Osteoblast (primary cell): ENCODE measurements at regions not wholly inside any gene's neighbourhood (a gene's known extent, or its start where the extent isn't known, plus 50 kb on each side); places are given as distances from the start of the nearest gene placed in this dataset.
"Not testable (repeated sequence)": the region's sequence is repeated elsewhere in the genome, so short reads cannot be mapped to it uniquely, and the experiment has no call there.

ENCODE experiments used
- DNase-seq: peaks from one replicate; pipeline ENCODE4 v3.0.0; 2011; ENCODE audit warnings: low spot score, mixed read lengths; ENCODE audit not compliant: insufficient read length; ENCODE audit errors: missing footprints
- H2AFZ ChIP-seq: 2 replicates; pipeline ENCODE4 v1.6.0; 2011; ENCODE audit warnings: mild to moderate bottlenecking, low read length
- H3K27ac ChIP-seq: 2 replicates; pipeline ENCODE4 v1.5.1; 2011; ENCODE audit warnings: mild to moderate bottlenecking, low read depth, low read length, moderate library complexity
- H3K27me3 ChIP-seq: 2 replicates; pipeline ENCODE4 v1.6.0; 2012; ENCODE audit warnings: mild to moderate bottlenecking, control low read depth, inconsistent platforms, low read length, moderate library complexity; ENCODE audit not compliant: insufficient read depth
- H3K36me3 ChIP-seq: 2 replicates; pipeline ENCODE4 v1.5.1; 2011; ENCODE audit warnings: mild to moderate bottlenecking, low read length, control low read depth, moderate library complexity; ENCODE audit not compliant: insufficient read depth
- H3K4me1 ChIP-seq: 2 replicates; pipeline ENCODE4 v1.5.1; 2011; ENCODE audit warnings: mild to moderate bottlenecking, low read length, control low read depth, moderate library complexity; ENCODE audit not compliant: insufficient read depth
- H3K4me2 ChIP-seq: 2 replicates; pipeline ENCODE4 v1.6.0; 2011; ENCODE audit warnings: mild to moderate bottlenecking, low read length; ENCODE audit not compliant: insufficient read depth
- H3K4me3 ChIP-seq: fragments of 200-600 bp; sonication (generic); 3 replicates; pipeline ENCODE4 v1.5.1; 2012; ENCODE audit warnings: mild to moderate bottlenecking, low read length, inconsistent platforms; ENCODE audit not compliant: insufficient read depth
- H3K79me2 ChIP-seq: 2 replicates; pipeline ENCODE4 v1.6.0; 2012; ENCODE audit warnings: mild to moderate bottlenecking, low read length, control low read depth, inconsistent platforms; ENCODE audit not compliant: insufficient read depth
- H3K9me3 ChIP-seq: 2 replicates; pipeline ENCODE4 v1.5.1; 2011; ENCODE audit warnings: low read depth, low read length, control low read depth
- H4K20me1 ChIP-seq: 2 replicates; pipeline ENCODE4 v1.6.0; 2012; ENCODE audit warnings: mild to moderate bottlenecking, low read length, control low read depth; ENCODE audit not compliant: insufficient read depth
- CTCF ChIP-seq: IDR thresholded peaks from 2 replicates; pipeline ENCODE4 v1.5.1; 2011; ENCODE audit warnings: mild to moderate bottlenecking, low read depth, low read length, moderate library complexity; ENCODE audit errors: extremely low read depth

DNA sequence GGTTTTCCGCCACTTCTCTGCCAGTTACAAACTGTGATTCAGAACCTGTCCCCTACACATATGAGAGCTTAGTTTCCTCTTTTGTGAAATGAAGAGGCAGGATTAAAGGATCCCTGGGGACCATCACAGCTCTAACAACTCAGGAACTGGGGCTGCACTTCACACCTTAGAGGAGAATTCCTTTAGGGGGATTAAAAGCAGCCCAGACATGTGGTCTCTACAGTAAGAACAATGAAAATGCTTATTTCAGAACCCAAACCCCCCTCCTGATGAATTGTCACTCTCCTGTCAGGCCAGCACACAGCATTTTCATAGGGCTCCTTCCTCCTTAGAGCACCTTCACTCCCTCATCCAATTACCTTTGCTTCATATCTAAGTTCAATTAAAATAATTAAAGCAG, 101.5 kb upstream of the NEDD4L start:
- Histone ChIP-seq H3K36me3 (no peaks in the 10 kb centered on the region), H3K4me3 (no peak overlapping the region), H3K79me2 (no peaks in the 10 kb centered on the region), H3K4me2 (no peak overlapping the region), H2AFZ (no peak overlapping the region), H3K4me1 (peaks cover 7% of the 10 kb centered on the region), H3K27ac (no peak overlapping the region), H3K27me3 (peaks cover 26% of the 10 kb centered on the region), H4K20me1 (no peaks in the 10 kb centered on the region), H3K9me3 (no peaks in the 10 kb centered on the region)
- TF ChIP-seq CTCF = no peak
- no peak for DNase-seq

- no peak overlapping the region for H2AFZ ChIP-seq
- H3K36me3 ChIP-seq = no peaks in the 10 kb centered on the region
- DNase-seq = no peak
- H3K4me2 ChIP-seq = no peak overlapping the region
- no peak for TF ChIP-seq CTCF
- H3K4me1 ChIP-seq = peaks cover 7% of the 10 kb centered on the region
- H3K27ac ChIP-seq = no peak overlapping the region
- no peaks in the 10 kb centered on the region for H4K20me1 ChIP-seq
- H3K27me3 ChIP-seq = peaks cover 29% of the 10 kb centered on the region
- H3K4me3 ChIP-seq = no peak overlapping the region
- H3K79me2 ChIP-seq = no peaks in the 10 kb centered on the region
- no peaks in the 10 kb centered on the region for H3K9me3 ChIP-seq
These were observed 102.1 kb upstream of the NEDD4L start for GRCh38 chr18:57941841-57942489.

DNA sequence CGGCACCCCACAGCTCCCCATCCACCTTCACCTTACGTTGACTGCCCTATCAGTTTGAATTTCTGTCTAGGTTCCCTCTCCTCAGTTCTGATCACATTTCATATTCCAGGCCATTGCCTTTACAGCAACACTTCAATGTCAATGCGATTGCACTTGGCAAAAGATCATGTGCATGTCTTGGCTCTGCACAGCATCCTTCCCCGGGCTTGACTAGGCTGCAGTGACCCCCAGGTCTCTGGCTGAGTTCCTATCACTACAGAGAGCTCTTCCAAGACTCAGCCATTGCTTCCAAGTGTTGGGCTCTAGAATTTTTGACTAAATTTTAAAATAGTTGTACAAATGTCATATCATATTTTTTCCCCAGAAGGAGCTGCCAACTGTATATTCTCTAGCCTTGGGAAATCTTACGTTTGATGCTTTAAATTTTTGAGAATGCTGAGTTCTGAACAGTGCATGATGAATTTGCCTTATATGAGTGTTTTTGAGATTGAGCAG, 103.8 kb upstream of the NEDD4L start:
- TF ChIP-seq CTCF = no peak
- H3K4me3 ChIP-seq = no peak overlapping the region
- H2AFZ ChIP-seq = no peak overlapping the region
- H3K27me3 ChIP-seq = peaks cover 23% of the 10 kb centered on the region
- no peaks in the 10 kb centered on the region for H4K20me1 ChIP-seq
- H3K9me3 ChIP-seq = no peaks in the 10 kb centered on the region
- H3K79me2 ChIP-seq = no peaks in the 10 kb centered on the region
- no peak for DNase-seq
- H3K4me1 ChIP-seq = peaks cover 7% of the 10 kb centered on the region
- H3K4me2 ChIP-seq = no peak overlapping the region
- H3K27ac ChIP-seq = no peak overlapping the region
- H3K36me3 ChIP-seq = no peaks in the 10 kb centered on the region

GRCh38 chr18:57934375-57934774, 109.7 kb upstream of the NEDD4L start:
- not testable (repeated sequence) for H2AFZ ChIP-seq, H3K4me1 ChIP-seq, H3K79me2 ChIP-seq, H3K4me3 ChIP-seq, H3K9me3 ChIP-seq, DNase-seq, H3K4me2 ChIP-seq, H4K20me1 ChIP-seq, H3K36me3 ChIP-seq, H3K27ac ChIP-seq, H3K27me3 ChIP-seq
